ENCODE measurements at regions not wholly inside any gene's neighbourhood (a gene's known extent, or its start where the extent isn't known, plus 50 kb on each side); places are given as distances from the start of the nearest gene placed in this dataset.

DNA sequence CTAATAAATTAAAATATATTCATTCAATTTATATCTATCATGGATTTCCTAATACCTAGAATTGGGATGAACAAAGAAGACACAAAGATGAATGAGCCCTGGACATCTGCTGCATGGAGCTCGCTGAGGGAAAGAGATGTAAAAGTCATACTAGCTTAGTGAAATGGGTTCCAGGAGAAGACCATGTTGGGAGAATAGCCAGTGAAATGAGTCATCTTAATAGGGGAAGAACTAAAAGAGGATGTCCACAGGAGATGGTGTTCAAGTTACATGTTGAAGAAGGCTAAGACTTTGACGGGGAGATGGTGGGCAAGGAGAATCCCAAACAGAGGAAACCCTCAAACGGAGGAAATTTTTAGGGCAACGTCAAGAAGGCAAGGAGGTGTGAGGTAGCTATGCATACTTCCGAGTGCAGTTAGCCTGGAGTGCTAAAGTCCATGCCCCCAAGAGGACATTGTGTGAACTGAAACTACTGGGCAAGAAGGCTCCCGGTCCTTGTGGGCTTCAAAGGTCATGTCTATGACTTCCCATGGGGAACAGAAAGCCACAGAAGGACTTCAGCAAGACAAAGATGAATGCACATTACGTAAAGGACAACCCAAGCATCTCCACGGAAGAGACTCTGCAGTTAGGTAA, 220.5 kb upstream of the CDH11 start:
- no peak for TF ChIP-seq CTCF (IDR thresholded peaks at IDR 0.05)
- no peak for TF ChIP-seq POLR2A (IDR thresholded peaks at IDR 0.05)
- TF ChIP-seq POLR2AphosphoS5 (IDR thresholded peaks at IDR 0.05) = no peak
- no peak for TF ChIP-seq EP300 (IDR thresholded peaks at IDR 0.05)
